Liver (tissue), 8 donors: ENCODE measurements at regions not wholly inside any gene's neighbourhood (a gene's known extent, or its start where the extent isn't known, plus 50 kb on each side); places are given as distances from the start of the nearest gene placed in this dataset.

ENCODE experiments used
- DNase-seq: peaks from one replicate; pipeline ENCODE4 v3.0.0-alpha.2; 2017; ENCODE audit warnings: low spot score
- H3K27ac ChIP-seq, 2 donors: one replicate each; pipeline ENCODE4 v1.7.0; 2013; ENCODE audit warnings: inconsistent platforms in 2 of 2, low read length in 2 of 2, control low read depth in 1 of 2, low read depth in 1 of 2, mild to moderate bottlenecking in 1 of 2
- H3K27me3 ChIP-seq, 4 donors: one replicate each; pipeline versions ENCODE4 v1.6.1 to v1.7.0; 2013; ENCODE audit warnings: low read length in 3 of 4, inconsistent platforms in 1 of 4, mild to moderate bottlenecking in 1 of 4, moderate library complexity in 1 of 4; ENCODE audit not compliant: control insufficient read depth in 4 of 4, insufficient read depth in 4 of 4
- H3K36me3 ChIP-seq, 4 donors: one replicate each; pipeline versions ENCODE4 v1.6.1 to v1.7.0; 2013; ENCODE audit warnings: low read length in 3 of 4, mild to moderate bottlenecking in 3 of 4, low read depth in 1 of 4, moderate library complexity in 1 of 4; ENCODE audit not compliant: control insufficient read depth in 4 of 4, insufficient read depth in 3 of 4
- H3K4me1 ChIP-seq, 4 donors: one replicate each; pipeline versions ENCODE4 v1.6.1 to v1.7.0; 2013; ENCODE audit warnings: low read length in 3 of 4, mild to moderate bottlenecking in 3 of 4, moderate library complexity in 1 of 4; ENCODE audit not compliant: control insufficient read depth in 4 of 4, insufficient read depth in 4 of 4
- H3K4me3 ChIP-seq, 3 donors: one replicate each; pipeline versions ENCODE4 v1.6.1 to v1.7.0; 2013; ENCODE audit warnings: low read length in 3 of 3, control low read depth in 1 of 3, low read depth in 1 of 3, mild to moderate bottlenecking in 1 of 3
- H3K9ac ChIP-seq, 2 donors: one replicate each; pipeline ENCODE4 v1.7.0; 2013; ENCODE audit warnings: low read length in 2 of 2, mild to moderate bottlenecking in 2 of 2, moderate library complexity in 2 of 2, control low read depth in 1 of 2, low read depth in 1 of 2
- H3K9me3 ChIP-seq, 4 donors: one replicate each; pipeline versions ENCODE4 v1.6.1 to v1.7.0; 2013; ENCODE audit warnings: low read length in 3 of 4; ENCODE audit not compliant: control insufficient read depth in 4 of 4
- EGR1 ChIP-seq, 2 donors: IDR thresholded peaks; 2 replicates each; pipeline ENCODE4 v1.6.1; 2016 to 2018; ENCODE audit warnings: antibody characterized with exemption in 2 of 2, low read depth in 2 of 2
- FOXA1 ChIP-seq: IDR thresholded peaks from 2 replicates; pipeline ENCODE4 v1.6.1; 2016; ENCODE audit warnings: antibody characterized with exemption
- FOXA2 ChIP-seq: IDR thresholded peaks from 2 replicates; pipeline ENCODE4 v1.6.1; 2016; ENCODE audit warnings: antibody characterized with exemption
- GABPA ChIP-seq, 2 donors: IDR thresholded peaks in 1 of 2; conservative IDR thresholded peaks in 1 of 2; 2 replicates each; pipeline ENCODE4 v1.6.1; 2016; ENCODE audit warnings: antibody characterized with exemption in 2 of 2, mild to moderate bottlenecking in 1 of 2, moderate library complexity in 1 of 2
- HNF4A ChIP-seq, 2 donors: conservative IDR thresholded peaks; 2 replicates each; pipeline ENCODE4 v1.6.1; 2016; ENCODE audit warnings: antibody characterized with exemption in 2 of 2, mild to moderate bottlenecking in 2 of 2
- HNF4G ChIP-seq: IDR thresholded peaks from 2 replicates; pipeline ENCODE4 v1.6.1; 2016; ENCODE audit warnings: antibody characterized with exemption
- JUND ChIP-seq, 2 donors: IDR thresholded peaks; 2 replicates each; pipeline ENCODE4 v1.6.1; 2016; ENCODE audit warnings: antibody characterized with exemption in 2 of 2
- NR2F2 ChIP-seq: IDR thresholded peaks from 2 replicates; pipeline ENCODE4 v1.6.1; 2016; ENCODE audit warnings: antibody characterized with exemption
- RAD21 ChIP-seq, 2 donors: IDR thresholded peaks; 2 replicates each; pipeline ENCODE4 v1.6.1; 2016; ENCODE audit warnings: antibody characterized with exemption in 2 of 2, mild to moderate bottlenecking in 2 of 2
- RXRA ChIP-seq, 2 donors: IDR thresholded peaks; 2 replicates each; pipeline ENCODE4 v1.6.1; 2017 to 2018; ENCODE audit warnings: antibody characterized with exemption in 2 of 2, mild to moderate bottlenecking in 1 of 2
- SP1 ChIP-seq: IDR thresholded peaks from 2 replicates; pipeline ENCODE4 v1.6.1; 2018; ENCODE audit warnings: antibody characterized with exemption, mild to moderate bottlenecking
- TAF1 ChIP-seq: conservative IDR thresholded peaks from 2 replicates; pipeline ENCODE4 v1.6.1; 2016; ENCODE audit warnings: antibody characterized with exemption, mild to moderate bottlenecking
- YY1 ChIP-seq: IDR thresholded peaks from 2 replicates; pipeline ENCODE4 v1.6.1; 2016; ENCODE audit warnings: antibody characterized with exemption, mild to moderate bottlenecking
- WGBS: extraction: QIAGEN DNeasy Blood & Tissue Kit; methylation state at CpG from one replicate; pipeline ENCODE4 v1.1.7; 2013; 5-methylcytosine and 5-hydroxymethylcytosine counted together
- TF ChIP-seq, protein P1 (sequence below): IDR thresholded peaks from 2 replicates; pipeline ENCODE4 v1.6.1; 2016; ENCODE audit warnings: antibody characterized with exemption, mild to moderate bottlenecking
- TF ChIP-seq, protein P2 (sequence below): IDR thresholded peaks from 2 replicates; pipeline ENCODE4 v1.6.1; 2016; ENCODE audit warnings: antibody characterized with exemption
- TF ChIP-seq, protein P3 (sequence below): IDR thresholded peaks from 2 replicates; pipeline ENCODE4 v1.6.1; 2016; ENCODE audit warnings: antibody characterized with exemption
- TF ChIP-seq, protein P4 (sequence below): fragments of 150-350 bp; IDR thresholded peaks from 2 replicates; pipeline ENCODE4 v1.5.1; 2017; ENCODE audit warnings: improper control_type of control experiment, low read depth, low read length; ENCODE audit not compliant: missing input control
- TF ChIP-seq, protein P5 (sequence below): IDR thresholded peaks from 2 replicates; pipeline ENCODE4 v1.6.1; 2016; ENCODE audit warnings: antibody characterized with exemption
- donor health status: healthy.
- donor health status: healthy.
- donor health status: healthy.
- donor health status: healthy.
- donor health status: healthy.

DNA sequence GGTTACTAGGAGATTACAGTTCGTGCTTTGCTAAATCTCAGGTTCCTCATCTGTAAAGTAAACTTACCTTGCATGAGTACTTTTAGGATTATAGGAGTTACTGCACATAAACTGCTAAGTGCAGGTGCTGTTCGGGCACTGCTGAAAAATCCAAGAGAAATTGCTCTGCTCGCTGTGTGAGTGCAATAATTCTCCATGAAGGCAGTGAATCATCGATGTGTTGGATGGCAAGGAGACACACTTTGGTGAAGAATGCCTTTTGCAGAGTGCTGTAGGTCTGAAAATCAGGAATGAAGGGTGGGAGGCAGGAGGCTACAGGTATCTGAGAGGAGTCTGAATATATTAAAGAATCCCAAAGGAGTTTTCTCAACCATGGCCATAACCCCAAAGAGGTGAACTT, 113.0 kb downstream of the CHIC2 start:
- DNase-seq = no peak
- WGBS = 92% methylated on average over 4 of the region's 4 CpGs
- no peaks in the 10 kb centered on the region for H3K36me3 ChIP-seq
- H3K4me3 ChIP-seq = no peak overlapping the region
- H3K9me3 ChIP-seq = no peaks in the 10 kb centered on the region
- H3K27me3 ChIP-seq = no peaks in the 10 kb centered on the region
- H3K4me1 ChIP-seq = no peaks in the 10 kb centered on the region
- TF ChIP-seq HNF4G = no peak
- no peak for TF ChIP-seq RAD21 (IDR thresholded peaks at IDR 0.05)
- TF ChIP-seq YY1 = no peak
- TF ChIP-seq, protein P1, sequence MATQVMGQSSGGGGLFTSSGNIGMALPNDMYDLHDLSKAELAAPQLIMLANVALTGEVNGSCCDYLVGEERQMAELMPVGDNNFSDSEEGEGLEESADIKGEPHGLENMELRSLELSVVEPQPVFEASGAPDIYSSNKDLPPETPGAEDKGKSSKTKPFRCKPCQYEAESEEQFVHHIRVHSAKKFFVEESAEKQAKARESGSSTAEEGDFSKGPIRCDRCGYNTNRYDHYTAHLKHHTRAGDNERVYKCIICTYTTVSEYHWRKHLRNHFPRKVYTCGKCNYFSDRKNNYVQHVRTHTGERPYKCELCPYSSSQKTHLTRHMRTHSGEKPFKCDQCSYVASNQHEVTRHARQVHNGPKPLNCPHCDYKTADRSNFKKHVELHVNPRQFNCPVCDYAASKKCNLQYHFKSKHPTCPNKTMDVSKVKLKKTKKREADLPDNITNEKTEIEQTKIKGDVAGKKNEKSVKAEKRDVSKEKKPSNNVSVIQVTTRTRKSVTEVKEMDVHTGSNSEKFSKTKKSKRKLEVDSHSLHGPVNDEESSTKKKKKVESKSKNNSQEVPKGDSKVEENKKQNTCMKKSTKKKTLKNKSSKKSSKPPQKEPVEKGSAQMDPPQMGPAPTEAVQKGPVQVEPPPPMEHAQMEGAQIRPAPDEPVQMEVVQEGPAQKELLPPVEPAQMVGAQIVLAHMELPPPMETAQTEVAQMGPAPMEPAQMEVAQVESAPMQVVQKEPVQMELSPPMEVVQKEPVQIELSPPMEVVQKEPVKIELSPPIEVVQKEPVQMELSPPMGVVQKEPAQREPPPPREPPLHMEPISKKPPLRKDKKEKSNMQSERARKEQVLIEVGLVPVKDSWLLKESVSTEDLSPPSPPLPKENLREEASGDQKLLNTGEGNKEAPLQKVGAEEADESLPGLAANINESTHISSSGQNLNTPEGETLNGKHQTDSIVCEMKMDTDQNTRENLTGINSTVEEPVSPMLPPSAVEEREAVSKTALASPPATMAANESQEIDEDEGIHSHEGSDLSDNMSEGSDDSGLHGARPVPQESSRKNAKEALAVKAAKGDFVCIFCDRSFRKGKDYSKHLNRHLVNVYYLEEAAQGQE = no peak
- TF ChIP-seq HNF4A (conservative IDR thresholded peaks at IDR 0.05) = no peak
- TF ChIP-seq, protein P2, sequence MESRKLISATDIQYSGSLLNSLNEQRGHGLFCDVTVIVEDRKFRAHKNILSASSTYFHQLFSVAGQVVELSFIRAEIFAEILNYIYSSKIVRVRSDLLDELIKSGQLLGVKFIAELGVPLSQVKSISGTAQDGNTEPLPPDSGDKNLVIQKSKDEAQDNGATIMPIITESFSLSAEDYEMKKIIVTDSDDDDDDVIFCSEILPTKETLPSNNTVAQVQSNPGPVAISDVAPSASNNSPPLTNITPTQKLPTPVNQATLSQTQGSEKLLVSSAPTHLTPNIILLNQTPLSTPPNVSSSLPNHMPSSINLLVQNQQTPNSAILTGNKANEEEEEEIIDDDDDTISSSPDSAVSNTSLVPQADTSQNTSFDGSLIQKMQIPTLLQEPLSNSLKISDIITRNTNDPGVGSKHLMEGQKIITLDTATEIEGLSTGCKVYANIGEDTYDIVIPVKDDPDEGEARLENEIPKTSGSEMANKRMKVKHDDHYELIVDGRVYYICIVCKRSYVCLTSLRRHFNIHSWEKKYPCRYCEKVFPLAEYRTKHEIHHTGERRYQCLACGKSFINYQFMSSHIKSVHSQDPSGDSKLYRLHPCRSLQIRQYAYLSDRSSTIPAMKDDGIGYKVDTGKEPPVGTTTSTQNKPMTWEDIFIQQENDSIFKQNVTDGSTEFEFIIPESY = no peak
- no peak for TF ChIP-seq EGR1 (IDR thresholded peaks at IDR 0.05; ENCODE audit: low read depth in 2 of 2)
- TF ChIP-seq, protein P3, sequence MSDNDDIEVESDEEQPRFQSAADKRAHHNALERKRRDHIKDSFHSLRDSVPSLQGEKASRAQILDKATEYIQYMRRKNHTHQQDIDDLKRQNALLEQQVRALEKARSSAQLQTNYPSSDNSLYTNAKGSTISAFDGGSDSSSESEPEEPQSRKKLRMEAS = no peak
- TF ChIP-seq, protein P4, sequence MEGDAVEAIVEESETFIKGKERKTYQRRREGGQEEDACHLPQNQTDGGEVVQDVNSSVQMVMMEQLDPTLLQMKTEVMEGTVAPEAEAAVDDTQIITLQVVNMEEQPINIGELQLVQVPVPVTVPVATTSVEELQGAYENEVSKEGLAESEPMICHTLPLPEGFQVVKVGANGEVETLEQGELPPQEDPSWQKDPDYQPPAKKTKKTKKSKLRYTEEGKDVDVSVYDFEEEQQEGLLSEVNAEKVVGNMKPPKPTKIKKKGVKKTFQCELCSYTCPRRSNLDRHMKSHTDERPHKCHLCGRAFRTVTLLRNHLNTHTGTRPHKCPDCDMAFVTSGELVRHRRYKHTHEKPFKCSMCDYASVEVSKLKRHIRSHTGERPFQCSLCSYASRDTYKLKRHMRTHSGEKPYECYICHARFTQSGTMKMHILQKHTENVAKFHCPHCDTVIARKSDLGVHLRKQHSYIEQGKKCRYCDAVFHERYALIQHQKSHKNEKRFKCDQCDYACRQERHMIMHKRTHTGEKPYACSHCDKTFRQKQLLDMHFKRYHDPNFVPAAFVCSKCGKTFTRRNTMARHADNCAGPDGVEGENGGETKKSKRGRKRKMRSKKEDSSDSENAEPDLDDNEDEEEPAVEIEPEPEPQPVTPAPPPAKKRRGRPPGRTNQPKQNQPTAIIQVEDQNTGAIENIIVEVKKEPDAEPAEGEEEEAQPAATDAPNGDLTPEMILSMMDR = no peak
- TF ChIP-seq RXRA (IDR thresholded peaks at IDR 0.05) = no peak
- TF ChIP-seq, protein P5, sequence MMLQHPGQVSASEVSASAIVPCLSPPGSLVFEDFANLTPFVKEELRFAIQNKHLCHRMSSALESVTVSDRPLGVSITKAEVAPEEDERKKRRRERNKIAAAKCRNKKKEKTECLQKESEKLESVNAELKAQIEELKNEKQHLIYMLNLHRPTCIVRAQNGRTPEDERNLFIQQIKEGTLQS = no peak
- no peak for TF ChIP-seq FOXA2
- no peak for TF ChIP-seq SP1
- TF ChIP-seq JUND (IDR thresholded peaks at IDR 0.05) = no peak
- TF ChIP-seq NR2F2 = no peak
- no peak for TF ChIP-seq FOXA1
- no peak for TF ChIP-seq TAF1
- TF ChIP-seq GABPA (IDR thresholded peaks at IDR 0.05 in 1 of 2, conservative IDR thresholded peaks at IDR 0.05 in 1 of 2) = no peak
- no peak overlapping the region for H3K27ac ChIP-seq
- no peak overlapping the region for H3K9ac ChIP-seq
